NAMALWA (cell line): ENCODE measurements at regions not wholly inside any gene's neighbourhood (a gene's known extent, or its start where the extent isn't known, plus 50 kb on each side); places are given as distances from the start of the nearest gene placed in this dataset.
"Not testable (repeated sequence)": the region's sequence is repeated elsewhere in the genome, so short reads cannot be mapped to it uniquely, and the experiment has no call there.

Experiments used
- DNase-seq: peaks from one replicate; pipeline ENCODE4 v3.0.0-alpha.2; 2015; ENCODE audit warnings: low spot score

DNA sequence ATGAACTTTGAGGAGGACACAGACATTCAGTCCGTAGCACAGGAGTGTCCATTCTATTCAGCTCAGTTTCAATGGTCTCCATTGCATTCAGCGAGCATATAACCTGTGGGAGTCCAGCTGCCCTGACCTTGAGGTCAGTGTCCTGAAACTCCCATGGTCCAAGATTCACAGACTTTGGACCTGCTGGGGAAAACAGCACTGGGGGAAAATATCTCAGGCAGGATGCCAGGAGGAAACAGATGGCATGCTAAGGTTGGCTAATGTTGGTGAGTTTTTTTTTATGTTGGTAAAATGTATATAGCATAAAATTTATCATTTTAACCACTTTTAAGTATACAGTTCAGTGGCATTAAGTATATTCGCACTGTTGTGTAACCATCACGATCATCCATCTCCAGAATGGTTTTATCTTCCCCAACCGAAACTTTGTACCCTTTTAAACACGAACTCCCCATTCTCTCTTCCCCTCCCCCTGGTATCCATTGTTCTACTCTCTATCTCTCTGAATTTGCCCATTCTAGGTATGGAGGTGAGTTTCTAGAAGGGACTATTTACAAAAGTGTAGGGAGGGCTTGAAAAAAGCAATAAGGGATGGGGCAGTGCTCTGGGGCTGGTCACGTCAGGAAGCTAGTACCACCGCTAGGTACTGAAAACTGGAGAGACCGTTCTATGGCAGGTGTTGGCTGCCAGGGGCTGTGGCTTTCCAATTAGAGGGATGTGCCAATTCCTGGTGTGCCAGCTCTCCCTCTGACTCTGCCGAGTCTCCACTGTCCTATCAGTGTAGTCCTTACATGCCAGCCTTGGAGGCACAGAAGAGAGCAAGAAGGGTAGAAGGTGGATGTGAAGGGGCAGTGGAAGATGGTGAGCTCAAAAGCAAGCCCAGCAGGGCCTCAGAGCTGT is 85.3 kb downstream of the FOXD2 start:
- DNase-seq, result no peak

DNA sequence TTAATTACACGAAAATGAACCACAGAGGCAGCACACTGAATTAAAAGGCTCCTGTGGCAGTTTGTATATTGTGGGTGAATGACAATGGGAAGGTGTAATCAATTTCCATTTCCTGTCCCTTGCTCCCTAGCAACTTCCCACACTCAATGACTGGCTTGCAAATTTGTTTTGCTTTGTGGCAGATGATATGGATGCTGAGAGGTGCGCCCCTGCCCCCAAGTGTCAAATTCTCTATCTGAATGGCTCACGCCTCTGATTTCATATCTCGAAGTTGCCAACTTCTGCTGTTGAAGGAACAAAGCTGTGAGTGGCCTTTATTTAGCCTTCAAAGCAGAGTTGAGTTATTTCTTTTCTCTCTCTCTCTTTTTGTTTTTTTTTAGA is 86.0 kb downstream of the FOXD2 start:
- DNase-seq, result no peak

DNA sequence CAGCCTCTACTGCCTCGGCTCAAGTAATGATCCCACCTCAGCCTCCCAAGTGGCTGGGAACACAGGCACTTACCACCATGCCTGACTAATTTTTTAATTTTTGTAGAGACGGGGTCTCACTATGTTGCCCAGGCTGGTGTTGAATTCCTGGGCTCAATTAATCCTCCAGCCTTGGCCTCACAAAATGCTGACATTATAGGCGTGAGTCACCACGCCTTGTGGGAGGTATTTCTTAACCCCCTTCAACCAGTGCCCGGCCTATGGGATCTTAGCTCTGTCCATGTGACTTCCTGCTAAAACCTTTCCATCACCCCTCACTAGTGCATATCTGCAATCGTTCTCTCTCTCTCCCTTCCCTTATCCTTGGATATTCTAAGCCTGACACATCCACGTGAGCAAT is 86.4 kb downstream of the FOXD2 start:
- DNase-seq, result no peak

DNA sequence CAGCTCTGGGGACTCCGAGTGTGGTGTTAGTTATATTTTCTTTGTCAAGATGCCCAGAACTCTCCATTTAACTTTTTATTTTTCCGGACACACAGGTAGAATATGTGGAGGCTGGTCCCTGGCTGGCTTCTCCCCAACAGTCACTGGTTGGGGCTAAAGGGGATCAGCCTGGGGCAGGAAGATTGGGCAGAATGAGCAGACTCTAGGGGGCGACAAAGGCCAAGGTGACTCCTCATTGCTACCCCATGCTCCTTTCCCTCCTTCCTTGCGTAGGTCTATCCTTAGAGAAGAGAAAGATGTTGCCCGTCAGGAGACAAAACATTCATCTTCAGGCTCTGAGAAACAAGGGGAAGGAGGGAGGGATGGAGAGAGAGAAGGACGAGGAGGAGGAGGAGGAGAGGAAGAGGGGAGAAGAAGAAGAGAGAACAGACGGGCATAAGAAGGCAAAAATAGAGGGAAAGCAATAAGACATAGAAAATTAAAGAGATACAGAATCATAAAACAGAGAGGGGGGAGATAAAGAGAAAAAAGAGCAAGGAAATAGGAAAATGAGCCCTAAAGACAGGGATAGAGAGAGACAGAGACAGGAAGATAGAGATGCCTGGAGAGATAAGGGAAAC is 89.9 kb downstream of the FOXD2 start:
- peak; percentile 32 for DNase-seq

DNA sequence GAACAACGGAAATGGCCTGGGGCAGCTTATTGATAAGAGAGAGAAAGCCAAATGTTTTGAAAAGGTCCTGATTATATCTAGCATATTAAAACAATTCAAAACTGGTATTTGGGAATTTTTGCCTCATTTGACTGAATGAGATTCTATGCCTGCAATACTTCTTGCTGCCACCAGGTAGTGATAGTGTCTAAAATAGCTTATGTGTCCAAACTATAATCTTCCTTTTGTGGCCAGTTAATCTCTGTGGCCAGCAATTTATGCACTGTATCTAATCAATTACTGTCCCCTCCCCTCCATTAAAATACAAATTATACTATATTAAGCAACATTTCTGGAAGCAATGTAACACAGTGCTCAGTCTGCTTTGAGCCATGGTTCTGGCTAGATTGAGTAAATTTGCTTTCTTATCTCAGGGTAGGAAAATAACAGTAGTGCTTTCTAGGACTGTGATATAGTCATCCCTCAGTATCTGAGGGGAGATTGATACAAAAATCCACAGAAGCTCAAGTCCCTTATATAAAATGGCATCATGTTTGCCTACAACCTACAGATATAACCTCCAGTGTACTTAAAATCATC is 91.8 kb downstream of the FOXD2 start:
- DNase-seq, result peak; percentile 19

DNA sequence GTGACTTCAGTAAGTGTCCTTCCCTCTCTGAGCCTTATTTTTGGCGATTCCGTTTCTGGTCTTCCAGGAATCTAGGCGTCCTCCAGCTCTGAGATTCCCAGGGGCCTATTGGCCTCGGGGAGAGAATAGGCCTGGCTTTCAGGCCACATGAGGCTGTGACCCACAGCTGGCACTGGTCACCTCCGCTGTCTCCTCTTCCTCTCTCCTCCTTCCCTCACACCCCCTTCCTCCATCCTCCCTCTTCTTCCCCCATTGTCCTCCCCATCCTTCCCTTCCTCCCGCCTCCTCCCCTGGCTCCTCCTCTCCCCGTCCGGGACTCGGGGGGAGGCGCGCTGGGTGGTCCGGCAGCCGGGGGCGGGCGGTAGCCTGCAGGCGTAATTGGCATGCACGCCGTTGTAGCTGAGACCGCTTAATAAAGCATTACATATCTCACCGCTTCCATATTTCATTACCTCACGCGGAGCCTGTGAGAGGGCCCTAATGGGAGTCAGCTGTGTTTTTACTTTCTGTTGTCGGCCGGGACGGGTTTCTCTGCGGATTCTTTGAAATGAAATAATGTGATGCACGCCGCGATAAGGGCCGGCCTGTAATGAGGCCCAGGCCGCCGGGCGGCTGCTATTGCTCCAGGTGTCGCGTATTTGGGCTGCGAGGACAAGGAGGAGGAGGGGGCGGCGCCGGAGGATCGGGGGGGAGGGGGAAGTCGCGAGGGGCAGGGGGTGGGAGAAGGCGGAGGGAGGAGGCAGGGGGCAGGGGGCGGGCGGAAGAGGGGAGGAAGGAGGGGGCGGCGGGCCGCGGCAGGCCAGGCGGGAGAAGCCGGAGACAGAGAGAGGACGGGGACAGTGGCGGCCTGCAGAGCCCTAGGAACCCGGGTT is 95.3 kb downstream of the FOXD2 start:
- no peak for DNase-seq

DNA sequence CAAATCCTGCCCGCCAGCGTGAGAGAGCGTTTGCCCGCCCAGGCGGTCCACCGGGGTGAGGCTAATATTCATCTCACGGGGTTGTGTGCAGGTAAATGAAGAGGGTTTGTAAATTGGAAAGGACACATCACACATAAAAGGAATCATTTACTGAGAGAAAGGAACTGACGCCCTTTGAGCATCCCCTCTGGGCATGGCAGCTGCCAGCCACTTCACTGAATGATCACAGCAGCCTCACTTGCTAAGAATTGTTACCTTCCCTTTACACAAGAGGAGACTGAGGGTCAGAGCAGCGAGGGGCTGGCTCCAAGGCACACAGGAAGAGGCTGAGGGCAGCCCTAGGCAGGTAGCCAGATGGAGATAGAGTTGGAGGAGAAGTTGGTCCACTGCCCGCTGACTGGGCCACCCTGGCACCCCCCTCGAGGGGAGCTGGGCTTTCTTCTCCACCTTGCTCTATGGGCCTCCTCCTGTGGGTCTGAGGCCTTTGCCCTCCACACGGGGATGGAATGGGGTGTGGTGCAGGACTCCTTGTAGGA is 96.0 kb downstream of the FOXD2 start:
- no peak for DNase-seq

DNA sequence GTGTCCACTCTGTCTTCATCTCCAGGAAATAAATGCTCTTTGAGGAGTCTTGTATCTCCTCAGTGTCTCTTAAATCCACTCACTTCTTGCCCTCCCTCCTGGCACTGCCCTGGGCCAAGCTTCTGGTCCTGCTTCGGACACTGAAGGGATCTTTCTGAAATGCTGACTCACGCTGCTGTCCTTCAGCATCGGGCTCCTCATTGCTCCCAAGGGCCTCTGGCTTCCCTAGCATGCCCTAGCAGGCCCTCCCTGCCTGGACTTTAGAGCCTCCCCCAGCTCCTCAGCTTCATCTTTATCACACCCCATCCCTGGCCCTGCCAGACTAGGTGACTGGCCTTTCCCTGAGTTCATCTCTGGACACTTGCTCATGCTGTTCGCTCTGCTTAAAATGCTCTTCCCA is 96.6 kb downstream of the FOXD2 start:
- DNase-seq, result no peak

DNA sequence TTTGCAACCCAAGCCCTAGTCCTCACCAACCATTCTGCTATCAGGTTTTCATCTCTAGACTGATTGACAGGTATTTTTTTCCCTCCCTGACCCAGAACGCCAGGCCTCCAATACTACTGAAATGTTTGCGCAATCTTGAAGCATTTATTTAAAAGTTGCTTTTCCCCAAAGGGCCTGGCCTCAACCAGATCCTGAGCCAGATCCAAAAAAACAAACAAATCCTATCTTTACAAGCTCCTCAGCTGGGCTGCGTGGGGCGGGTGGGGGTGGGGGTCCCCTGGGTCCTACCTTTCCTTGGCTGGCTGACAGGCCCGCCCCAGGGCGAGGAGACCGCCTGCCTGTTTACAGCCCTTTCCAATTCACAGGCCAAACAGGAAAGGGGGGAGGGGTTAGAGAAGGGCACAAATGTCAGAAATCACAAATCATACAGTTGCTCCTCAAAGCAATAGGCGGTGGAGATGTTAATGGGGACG is 98.8 kb downstream of the FOXD2 start:
- no peak for DNase-seq

DNA sequence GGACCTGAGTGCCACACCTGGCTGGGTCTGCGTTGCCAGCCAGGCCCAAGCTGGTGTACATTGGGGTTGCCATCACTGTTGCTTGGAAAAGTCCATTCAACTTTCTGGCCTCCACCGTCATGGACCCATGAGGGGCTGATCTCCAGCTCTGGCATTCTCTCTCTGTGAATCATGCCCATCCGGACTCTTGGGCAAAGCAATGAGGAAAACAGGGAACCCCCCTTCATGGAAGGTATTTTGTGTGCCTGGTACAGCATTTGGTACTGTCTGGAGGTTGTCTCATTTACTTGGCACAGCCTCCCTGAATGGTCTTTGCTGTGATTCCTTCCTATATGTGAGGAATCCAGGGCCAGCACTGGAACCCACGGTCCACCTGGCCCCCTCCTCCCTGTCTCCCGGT is 99.4 kb downstream of the FOXD2 start:
- DNase-seq, result no peak

DNA sequence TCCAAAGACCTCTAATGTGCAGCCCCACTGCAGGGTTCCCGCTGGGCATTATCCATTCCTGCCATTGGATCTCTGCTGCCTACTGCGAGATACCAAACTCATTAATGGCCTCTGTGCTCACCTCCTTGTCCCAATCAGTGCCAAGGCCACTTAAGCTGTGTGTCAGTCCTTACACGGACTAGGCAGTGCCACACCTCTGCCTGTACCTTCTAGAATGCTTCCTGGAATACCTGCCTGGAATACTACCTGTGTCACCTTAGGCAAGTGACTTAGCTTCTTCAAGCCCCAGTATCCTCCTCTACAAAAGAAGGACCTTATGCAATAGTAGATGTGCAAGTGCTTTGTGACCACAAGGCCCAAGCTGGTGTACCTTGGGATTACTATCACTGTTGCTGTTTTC is 100.1 kb downstream of the FOXD2 start:
- DNase-seq, result no peak

DNA sequence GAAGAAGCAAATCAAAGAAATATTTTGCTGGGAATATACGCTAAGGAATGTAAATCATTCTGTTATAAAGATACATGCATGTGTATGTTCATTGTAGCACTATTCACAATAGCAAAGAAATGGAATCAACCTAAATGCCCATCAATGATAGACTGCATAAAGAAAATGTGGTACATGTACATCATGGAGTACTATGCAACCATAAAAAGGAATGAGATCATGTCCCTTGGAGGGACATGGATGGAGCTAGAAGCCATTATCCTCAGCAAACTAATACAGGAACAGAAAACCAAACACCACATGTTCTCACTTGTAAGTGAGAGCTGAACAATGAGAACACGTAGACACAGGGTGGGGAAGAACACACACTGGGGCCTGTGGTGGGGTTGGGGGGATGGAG is 100.7 kb downstream of the FOXD2 start:
- DNase-seq, result not testable (repeated sequence)

DNA sequence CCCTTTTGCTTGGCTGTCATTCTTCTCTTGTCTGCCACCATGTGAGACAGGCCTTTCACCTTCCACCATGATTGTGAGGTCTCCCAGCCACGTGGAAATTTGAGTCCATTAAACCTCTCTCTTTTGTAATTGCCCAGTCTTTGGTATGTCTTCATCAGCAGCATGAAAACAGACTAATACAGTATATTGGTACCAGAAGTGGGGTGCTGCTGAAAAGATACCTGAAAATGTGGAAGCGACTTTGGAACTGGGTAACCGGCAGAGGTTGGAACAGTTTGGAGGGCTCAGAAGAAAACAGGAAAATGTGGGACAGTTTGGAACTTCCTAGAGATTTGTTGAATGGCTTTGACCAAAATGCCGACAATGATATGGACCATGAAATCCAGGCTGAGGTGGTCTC is 103.9 kb downstream of the FOXD2 start:
- DNase-seq, result not testable (repeated sequence)

DNA sequence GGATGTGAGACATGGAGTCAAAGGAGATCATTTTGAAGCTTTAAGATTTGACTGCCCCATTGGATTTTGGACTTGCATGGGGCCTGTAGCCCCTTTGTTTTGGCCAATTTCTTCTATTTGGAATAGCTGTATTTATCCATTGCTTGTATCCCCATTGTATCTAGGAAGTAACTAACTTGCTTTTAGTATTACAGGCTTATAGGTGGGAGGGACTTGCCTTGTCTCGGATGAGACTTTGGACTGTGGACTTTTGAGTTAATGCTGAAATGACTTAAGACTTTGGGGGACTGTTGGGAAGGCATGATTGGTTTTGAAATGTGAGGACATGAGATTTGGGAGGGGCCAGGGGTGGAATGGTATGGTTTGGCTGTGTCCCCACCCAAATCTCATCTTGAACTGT is 105.2 kb downstream of the FOXD2 start:
- DNase-seq, result not testable (repeated sequence)

DNA sequence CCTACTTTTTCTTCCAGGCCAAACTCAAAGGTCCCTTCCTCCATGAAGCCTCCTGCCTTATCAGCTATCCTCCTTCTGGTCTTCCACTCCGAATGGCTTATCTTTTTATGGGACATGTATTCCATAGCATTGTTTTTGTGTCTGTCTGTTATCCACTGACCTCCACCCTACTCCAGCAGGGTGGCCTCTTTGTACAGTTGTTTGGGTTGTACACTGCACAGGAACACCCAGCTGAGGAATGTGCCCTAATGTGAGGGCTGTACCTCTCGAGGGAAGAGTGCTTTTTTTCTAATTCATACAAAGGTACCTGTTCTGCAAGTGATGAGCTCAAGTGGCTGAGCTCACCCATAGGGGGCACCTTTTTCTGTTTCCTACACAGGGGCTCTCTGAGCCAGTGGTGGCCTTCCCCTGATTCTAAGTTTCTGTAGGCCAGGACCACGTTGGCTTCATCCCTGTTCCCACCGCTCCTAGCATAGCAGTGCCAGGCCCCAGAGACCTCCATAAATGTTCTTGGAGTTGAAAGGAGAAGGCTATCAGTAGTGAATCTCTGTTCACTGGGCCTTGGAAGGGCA is 108.2 kb downstream of the FOXD2 start:
- DNase-seq, result no peak

DNA sequence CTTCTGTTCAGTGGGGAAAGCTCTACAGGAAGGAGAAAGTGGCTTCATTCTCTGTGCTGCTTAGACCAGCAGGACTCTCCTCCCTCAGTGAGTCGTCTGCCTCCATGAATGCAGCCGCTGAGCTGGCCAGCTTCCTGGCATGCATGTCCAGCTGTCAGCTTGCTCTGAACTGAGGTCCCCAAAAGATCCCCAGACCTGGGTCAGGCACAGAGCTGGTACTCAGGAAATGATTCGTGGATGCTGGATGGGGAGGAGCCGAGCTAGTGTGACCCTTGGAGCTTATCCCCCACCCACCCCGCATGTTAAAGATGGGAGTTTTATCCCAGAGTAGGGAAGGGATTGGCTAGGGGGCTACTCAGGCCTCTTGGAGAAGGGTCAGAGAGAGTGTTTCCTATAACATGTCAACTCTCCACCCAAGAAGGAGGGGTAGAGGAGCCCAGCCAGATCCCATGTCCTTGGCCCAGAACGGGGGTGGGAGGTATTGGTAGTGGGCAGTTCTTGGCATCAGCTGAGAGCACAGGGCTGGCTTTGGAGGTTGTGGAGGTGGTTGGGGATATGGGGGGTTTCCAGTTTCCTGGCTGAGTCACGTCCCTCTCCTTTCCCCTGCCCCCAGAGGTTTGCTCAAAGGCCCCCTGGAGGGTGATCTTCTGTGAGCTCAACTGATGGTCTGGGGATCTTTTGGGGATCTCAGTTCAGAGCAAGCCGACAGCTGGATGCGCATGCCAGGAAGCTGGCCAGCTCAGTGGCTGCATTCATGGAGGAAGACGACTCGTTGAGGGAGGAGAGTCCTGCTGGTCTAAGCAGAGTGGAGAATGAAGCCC is 110.1 kb downstream of the FOXD2 start:
- no peak for DNase-seq

DNA sequence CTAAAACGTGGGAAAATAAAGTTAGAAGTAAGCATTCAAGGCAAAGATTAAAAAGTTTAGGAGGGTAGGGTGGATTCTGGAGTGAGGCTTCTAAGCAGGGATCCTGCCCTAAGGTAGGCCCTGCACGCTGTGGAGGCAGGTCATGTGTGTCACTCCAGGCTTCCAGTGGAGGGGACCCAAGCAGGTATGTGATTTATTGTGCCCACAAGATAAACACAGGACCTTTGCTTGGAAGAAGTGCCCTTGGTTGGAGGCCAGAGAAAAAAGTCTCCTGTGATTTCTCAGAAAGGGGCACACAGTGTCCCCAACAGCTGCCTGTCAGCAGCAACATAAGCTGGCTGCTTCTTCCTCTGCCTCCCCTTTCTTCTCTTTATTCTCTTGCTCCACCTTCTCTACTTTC is 110.8 kb downstream of the FOXD2 start:
- DNase-seq, result no peak

DNA sequence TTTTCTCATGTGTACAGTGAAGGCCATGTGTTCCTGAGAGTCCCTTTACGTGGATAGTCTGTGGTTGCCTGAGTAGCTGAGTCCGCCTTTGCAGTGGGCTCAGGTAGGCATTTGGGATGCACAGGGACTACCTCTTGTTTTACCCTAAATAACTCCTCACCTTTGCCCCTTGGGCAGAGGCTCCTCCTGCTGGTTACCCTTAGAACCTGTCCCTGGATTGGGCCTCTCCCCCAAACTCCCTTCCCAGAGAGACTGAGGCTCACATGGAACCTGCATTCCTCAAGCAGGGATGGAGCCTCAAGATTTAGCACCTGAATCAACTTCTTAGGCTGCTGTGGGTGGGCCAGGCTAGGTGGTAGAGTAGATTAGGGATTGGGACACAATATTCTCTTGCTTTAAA is 111.7 kb downstream of the FOXD2 start:
- DNase-seq, result no peak

DNA sequence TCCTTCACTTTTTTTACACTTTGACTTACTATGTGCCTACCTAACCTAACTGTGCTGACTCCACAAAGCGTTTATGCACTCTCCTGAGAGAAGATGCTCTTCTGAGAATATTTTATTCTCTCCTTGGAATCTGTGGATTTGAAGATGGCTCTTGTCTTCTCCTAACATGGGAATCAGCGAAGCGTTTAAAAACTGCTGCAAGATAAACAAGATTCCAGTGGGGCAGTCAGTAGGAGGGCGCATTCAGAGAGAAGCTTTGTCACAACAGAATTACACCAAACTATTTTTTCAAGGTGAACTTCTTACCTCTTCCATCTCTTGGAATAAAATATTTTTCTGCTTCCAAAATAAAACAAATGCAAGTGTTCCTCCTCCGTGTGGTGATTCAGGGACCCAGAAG is 113.1 kb downstream of the FOXD2 start:
- no peak for DNase-seq

DNA sequence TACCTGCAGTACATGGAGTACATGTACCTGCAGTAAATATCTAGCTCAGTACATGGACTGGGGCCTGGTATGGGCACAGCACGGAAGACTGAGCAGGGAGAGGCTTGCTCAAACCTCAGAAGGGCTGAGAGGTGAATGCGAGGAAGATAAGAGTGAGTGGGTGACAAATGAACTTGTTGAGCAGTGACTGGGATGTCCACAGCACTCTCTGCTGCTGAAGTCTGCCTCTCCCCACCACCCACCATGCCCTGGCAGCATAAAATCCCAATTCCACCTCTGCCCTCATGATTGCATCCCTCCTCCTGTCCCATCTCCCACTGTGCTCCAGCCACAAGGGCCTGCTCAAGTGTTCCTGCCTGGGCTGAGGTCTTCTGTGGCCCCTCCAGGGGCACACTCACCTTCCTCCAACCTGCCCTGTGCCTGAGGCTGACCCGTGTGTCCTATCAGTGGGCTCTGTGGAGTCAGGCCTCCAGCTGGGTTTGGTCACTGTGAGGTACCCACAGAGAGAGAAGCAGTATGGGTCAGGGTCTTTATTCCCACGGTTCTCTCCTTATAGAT is 114.2 kb downstream of the FOXD2 start:
- no peak for DNase-seq
